NCI-H1105 treated with DMSO at 0.1 percent for 48 hours (cell line): ENCODE measurements at regions not wholly inside any gene's neighbourhood (a gene's known extent, or its start where the extent isn't known, plus 50 kb on each side); places are given as distances from the start of the nearest gene placed in this dataset.

Experiments
- DNase-seq: peaks from one replicate; lab custom pipeline; 2025; lab: John Stamatoyannopoulos, UW

- DNase-seq: no peak
Observed at GRCh38 chr5:74316064-74316603, 324.4 kb downstream of the ENC1 start.

DNA sequence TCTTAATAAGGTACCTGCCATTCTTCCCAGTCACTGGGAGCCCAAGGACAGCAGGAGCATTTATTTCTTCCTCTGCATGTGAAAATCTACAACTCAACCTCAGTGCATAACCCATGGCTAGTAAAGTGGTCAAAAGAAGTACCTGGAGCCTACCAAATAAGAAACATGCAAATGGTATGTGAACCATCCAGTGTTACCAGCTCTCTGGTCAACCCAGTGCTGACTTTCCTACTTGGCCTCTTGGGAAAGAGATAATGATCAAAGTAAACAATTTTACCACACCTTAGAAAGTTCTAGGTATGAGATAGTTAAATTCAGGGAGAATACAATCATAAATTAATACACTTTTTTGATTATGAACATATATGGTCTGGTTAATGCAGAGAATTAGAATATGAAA is 325.6 kb downstream of the ENC1 start:
- no peak for DNase-seq

- DNase-seq: no peak
Observed at GRCh38 chr5:74313896-74314295, 326.6 kb downstream of the ENC1 start.

DNA sequence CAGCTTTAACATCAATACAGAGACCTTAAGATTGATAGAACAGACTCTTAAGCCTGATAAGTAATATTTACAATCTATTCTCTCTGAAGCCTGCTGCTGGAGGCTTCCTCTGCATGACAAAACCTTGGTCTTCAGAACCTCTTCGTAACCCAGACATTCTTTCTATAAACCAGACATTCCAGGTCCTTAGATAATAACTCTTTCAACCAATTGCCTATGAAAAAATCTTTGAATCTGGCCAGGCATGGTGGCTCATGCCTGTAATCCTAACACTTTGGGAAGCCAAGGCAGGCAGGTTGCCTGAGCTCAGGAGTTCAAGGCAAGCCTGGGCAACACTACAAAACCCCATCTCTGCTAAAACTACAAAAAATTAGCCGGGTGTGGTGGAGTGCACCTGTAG is 327.8 kb downstream of the ENC1 start:
- no peak for DNase-seq

- no peak for DNase-seq
Observed at GRCh38 chr5:74311961-74312360, 328.6 kb downstream of the ENC1 start.

- no peak for DNase-seq
Observed at GRCh38 chr5:74310997-74311930, 329.3 kb downstream of the ENC1 start.

DNA sequence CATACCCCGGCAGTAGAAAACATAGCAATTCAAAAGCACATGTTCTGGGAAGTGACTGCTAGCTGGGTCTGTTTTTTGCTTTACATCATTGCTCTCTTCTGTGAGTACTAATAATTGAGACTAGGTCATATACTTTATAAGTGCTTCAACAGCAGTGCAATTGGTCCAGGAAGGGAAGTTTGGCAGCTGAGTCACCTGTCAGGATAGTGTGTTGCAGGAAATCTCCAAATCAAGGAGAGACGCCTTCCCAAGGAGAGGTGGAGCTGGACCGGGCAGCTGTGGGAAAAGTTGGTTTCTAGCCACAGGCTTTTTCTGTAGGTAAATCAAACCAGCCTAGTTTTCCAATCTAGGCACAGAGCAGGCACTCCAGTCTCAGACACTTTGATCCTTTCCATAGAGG is 330.1 kb downstream of the ENC1 start:
- DNase-seq: no peak

- no peak for DNase-seq
Observed at GRCh38 chr5:74309050-74309449, 331.5 kb downstream of the ENC1 start.

- DNase-seq: no peak
Observed at GRCh38 chr5:74306845-74307244, 333.7 kb downstream of the ENC1 start.

DNA sequence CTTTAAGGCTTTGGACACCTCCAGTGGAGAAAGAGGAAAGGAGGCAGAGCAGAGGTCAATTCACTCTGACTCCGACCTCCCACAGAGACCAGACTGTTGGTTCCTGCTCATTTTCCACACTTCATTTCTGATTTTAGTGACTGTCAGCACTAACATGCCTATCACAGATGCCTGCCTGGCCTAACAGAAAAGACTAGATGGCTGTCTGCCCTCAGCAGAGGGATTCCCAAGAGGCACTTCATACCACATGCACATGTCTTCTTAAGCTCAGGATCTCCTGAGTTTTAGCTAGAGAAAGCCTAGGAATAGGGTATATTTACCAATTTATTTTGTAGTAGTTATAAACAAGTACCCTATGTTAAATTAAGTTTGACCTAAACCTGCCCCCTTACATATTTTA is 336.0 kb downstream of the ENC1 start:
- DNase-seq: no peak

- no peak for DNase-seq
Observed at GRCh38 chr5:74303578-74303977, 336.9 kb downstream of the ENC1 start.

DNA sequence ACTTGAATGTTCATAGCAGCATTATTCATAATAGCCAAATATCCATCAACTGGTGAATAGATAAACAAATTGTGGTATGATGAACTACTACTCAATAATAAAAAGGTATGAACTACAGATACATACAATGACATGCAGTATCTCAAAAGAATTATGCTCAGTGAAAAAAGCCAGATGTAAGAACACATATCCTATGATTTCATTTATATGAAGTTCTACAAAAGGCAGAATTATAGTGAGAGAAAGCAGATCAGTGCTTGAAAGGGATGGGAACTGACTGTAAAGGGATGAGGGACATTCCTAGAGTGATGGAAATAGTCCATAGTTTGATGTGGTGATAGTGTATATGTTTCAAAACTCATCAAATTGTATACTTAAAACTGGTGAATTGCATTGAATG is 339.0 kb downstream of the ENC1 start:
- DNase-seq: no peak

GRCh38 chr5:74300808-74301389 is 339.6 kb downstream of the ENC1 start:
- DNase-seq: no peak

GRCh38 chr5:74299833-74300232 is 340.7 kb downstream of the ENC1 start:
- DNase-seq: no peak

DNA sequence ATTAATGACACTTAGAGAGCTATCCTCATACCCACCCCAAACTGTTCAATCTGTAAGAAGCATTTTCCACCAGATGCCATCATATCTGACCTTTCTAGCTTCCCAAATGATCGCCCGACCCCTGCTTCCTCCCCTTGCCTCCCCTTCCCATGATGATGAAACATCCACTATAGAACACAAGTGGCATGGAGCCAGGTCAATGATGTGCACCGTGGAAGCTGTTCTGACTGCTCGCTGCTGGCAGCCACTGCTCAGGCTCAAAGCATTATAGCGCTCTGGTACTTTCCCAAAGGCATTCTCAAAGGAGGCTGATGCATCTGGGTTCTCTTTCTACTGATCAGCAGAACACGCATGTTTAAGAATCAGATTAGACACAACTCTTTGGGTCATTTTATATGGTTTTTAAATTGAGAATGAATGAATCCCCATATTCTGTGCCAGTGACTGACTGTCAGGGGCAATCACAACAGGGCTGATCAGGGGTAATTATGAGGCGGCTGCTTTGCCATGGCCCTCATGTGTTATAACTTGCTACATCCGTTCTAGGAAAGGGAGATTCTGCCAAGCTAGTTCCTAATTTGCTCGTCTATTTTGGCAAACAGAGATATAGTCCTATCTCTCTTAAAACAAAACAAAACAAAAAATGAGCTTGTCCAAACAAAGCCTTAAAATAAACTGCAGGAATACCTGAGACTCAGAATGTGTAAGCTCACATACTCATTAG is 343.7 kb downstream of the ENC1 start:
- peak; percentile 2 for DNase-seq

DNA sequence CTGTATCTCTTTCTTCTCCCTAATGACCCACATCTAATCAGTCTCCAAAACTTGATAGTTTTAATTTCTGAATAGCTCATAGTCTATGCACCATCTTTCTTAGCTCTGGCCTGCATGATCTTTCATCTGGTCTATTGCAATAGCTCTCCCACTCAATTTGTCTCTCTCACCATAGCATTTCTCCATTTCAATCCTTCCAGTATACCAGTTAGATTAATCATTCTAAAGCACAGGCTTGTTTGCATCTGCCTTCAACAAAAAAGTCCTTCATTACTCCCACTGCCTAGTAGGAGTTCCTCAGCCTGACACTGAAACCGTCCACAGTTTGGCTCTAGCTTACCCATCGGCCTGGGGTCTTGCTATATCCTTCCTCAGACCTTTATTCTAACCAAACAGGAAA is 344.9 kb downstream of the ENC1 start:
- no peak for DNase-seq

DNA sequence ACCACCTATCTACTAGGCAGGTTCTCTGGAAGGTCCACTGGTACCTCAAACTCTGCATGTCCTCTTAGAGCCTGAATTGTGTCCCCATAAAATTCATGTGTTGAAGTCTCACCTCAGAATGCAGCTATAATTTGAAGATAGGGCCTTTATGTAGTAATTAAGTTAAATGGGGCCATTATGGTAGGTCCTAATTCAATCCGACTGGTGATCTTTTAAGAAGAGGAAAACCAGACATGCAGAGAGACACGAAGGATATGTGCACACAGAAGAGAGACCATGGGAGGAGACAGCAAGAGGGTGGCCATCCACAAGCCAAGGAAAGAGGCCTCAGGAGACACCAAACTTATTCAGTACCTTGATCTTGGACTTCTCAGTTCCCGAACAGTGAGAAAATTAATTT is 345.4 kb downstream of the ENC1 start:
- DNase-seq: no peak

DNA sequence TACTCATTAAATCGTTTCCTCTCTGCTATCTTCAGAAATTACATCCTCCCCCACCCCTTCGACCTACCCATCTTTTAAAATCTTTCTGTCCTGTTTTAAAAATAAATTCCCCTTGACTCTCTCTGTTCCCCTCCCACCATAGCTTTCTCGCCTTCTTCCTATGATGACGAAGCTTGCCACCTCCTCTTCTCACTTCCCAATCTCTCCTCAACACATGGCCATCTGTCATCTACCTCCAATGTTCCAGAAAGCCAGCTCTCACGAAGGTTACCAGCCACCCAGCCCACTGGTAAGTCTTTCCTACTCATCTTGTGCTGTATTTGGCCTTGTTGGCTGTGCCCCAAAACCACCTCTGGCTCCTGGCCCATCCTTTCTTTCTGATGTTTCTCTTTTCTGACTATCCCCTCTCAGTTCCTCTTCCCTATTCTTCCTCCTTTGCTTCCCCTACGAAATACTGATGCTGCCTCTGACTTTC is 346.3 kb downstream of the ENC1 start:
- DNase-seq: no peak

DNA sequence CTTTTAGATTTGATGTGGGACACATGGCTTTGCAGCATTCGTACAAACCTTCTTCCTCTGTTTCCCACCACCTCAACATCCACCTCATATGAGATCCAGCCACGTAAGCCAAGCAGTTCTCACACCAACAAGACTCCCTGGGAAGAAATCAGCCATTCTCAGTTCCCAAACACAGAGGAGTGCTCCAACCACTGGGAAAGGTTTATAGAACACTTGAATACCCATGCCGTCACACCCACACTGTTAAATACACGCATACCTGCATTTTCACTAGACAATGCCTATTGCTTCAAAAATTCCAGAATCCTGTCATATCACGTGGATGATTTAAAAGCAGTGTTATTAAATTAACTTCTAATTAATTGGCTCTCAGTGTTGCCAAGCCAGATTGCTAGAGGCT is 347.3 kb downstream of the ENC1 start:
- no peak for DNase-seq

- DNase-seq: no peak
Observed at GRCh38 chr5:74290634-74291241, 349.8 kb downstream of the ENC1 start.

- DNase-seq: no peak
Observed at GRCh38 chr5:74289691-74290090, 350.8 kb downstream of the ENC1 start.

DNA sequence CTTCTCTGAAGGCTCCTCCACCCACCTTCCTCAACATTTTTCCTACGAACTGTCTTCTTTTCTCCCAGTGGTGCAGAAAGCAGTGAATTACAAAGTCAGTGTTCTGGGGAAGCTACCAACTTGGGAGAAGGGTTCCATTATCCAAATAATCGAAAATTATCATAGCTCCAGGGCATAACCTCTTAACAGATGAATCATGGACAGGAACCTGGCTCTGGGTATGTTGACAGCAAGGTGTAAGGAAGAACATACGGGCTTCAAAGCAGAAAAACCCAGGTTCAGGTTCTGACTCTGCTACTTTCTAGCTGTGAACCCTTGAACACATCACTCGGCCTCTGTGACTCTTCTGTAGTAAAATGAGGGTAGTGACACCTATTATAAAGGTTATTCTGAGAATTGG is 351.3 kb downstream of the ENC1 start:
- DNase-seq: no peak
